Frontal cortex (tissue), 3 donors: ENCODE measurements at regions not wholly inside any gene's neighbourhood (a gene's known extent, or its start where the extent isn't known, plus 50 kb on each side); places are given as distances from the start of the nearest gene placed in this dataset.
"Not testable (repeated sequence)": the region's sequence is repeated elsewhere in the genome, so short reads cannot be mapped to it uniquely, and the experiment has no call there.

Experiments
- DNase-seq, 2 donors: peaks; one replicate each; pipeline ENCODE4 v3.0.0; 2012; ENCODE audit warnings: low spot score in 2 of 2
- FAIRE-seq: peaks from 2 replicates; lab custom pipeline; 2012; peaks lifted over from hg19 to GRCh38; lab: Jason Lieb, UNC
- donor health status: control.
- donor health status: control.
- donor health status: control.

GRCh38 chr21:9851695-9852094, 669.7 kb upstream of the TPTE start:
- FAIRE-seq = not testable (repeated sequence)

GRCh38 chr21:9857563-9857962, 663.8 kb upstream of the TPTE start:
- DNase-seq, FAIRE-seq: not testable (repeated sequence)

More at GRCh38 chr21:9851695-9852094, 669.7 kb upstream of the TPTE start:
- DNase-seq = not testable (repeated sequence)

GRCh38 chr21:9859865-9860264, 661.5 kb upstream of the TPTE start:
- not testable (repeated sequence) for DNase-seq, FAIRE-seq

- DNase-seq, FAIRE-seq: not testable (repeated sequence)
These were observed 658.9 kb upstream of the TPTE start for GRCh38 chr21:9862456-9862855.

GRCh38 chr21:9867815-9868214, 653.6 kb upstream of the TPTE start:
- FAIRE-seq = not testable (repeated sequence)

GRCh38 chr21:9873096-9873495, 648.3 kb upstream of the TPTE start:
- FAIRE-seq, DNase-seq: not testable (repeated sequence)

More at GRCh38 chr21:9867815-9868214, 653.6 kb upstream of the TPTE start:
- not testable (repeated sequence) for DNase-seq

GRCh38 chr21:9874136-9874535, 647.2 kb upstream of the TPTE start:
- FAIRE-seq, DNase-seq: not testable (repeated sequence)

GRCh38 chr21:9881430-9881829, 640.0 kb upstream of the TPTE start:
- not testable (repeated sequence) for FAIRE-seq

GRCh38 chr21:9883047-9883446, 638.3 kb upstream of the TPTE start:
- FAIRE-seq, DNase-seq: not testable (repeated sequence)

More at GRCh38 chr21:9881430-9881829, 640.0 kb upstream of the TPTE start:
- not testable (repeated sequence) for DNase-seq

GRCh38 chr21:9883571-9884282, 637.7 kb upstream of the TPTE start:
- not testable (repeated sequence) for FAIRE-seq, DNase-seq

GRCh38 chr21:9888500-9888899, 632.9 kb upstream of the TPTE start:
- FAIRE-seq, DNase-seq: not testable (repeated sequence)

GRCh38 chr21:9903579-9903978, 617.8 kb upstream of the TPTE start:
- DNase-seq, FAIRE-seq: not testable (repeated sequence)

- DNase-seq, FAIRE-seq: not testable (repeated sequence)
These were observed 607.2 kb upstream of the TPTE start for GRCh38 chr21:9914135-9914534.

GRCh38 chr21:9919446-9919845, 601.9 kb upstream of the TPTE start:
- not testable (repeated sequence) for DNase-seq, FAIRE-seq

- not testable (repeated sequence) for FAIRE-seq, DNase-seq
These were observed 577.7 kb upstream of the TPTE start for GRCh38 chr21:9943639-9944038.

- FAIRE-seq, DNase-seq: not testable (repeated sequence)
These were observed 575.3 kb upstream of the TPTE start for GRCh38 chr21:9946057-9946456.

GRCh38 chr21:9949510-9950289, 571.7 kb upstream of the TPTE start:
- FAIRE-seq, DNase-seq: not testable (repeated sequence)

- not testable (repeated sequence) for FAIRE-seq, DNase-seq
These were observed 571.0 kb upstream of the TPTE start for GRCh38 chr21:9950363-9950762.

GRCh38 chr21:9958791-9959190, 562.6 kb upstream of the TPTE start:
- FAIRE-seq, DNase-seq: not testable (repeated sequence)

- FAIRE-seq, DNase-seq: not testable (repeated sequence)
These were observed 562.0 kb upstream of the TPTE start for GRCh38 chr21:9959220-9959964.
